NCI-H146 (cell line): ENCODE measurements at regions not wholly inside any gene's neighbourhood (a gene's known extent, or its start where the extent isn't known, plus 50 kb on each side); places are given as distances from the start of the nearest gene placed in this dataset.

Source experiments
- DNase-seq: peaks from one replicate; lab custom pipeline; 2025; lab: John Stamatoyannopoulos, UW

DNA sequence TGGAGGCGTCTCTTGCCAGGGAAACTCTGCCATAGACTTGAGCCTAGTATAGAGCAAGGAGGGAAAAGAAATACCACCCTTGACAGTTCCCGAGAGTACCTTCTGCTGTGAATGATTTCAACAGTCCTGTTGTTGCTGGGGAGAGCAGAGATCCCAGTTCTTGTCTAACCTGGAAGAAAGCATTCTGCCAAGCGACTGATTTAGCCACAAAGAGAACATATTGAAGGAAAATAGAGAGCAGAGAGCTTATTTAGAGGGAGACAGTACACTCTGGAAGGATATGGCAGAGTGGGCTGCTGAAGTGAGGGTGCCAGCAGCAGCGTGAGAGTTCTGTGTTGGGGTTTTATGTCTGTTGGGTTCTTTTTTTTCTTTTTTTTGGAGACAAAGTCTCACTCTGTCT is 966.9 kb upstream of the TMEM132C start:
- DNase-seq: no peak

GRCh38 chr12:127300753-127301152 is 966.2 kb upstream of the TMEM132C start:
- DNase-seq: no peak

DNA sequence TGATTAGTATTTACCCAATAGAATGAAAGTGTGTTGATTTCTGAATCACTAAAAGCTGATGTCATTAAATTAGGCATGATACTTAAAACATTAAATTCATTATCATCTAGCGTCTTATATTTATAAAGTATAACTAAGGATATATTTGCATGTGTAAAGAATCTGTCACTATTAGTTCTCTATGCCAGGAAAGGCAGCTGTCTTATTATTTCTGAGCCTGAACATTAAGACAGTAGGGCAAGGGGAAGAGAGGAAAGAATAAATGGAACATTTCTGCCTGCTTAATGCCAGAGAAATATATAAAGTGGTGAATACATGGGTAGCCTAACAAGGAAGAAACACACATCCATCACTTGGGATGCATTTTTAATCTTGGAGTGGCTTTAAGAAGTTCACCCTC is 965.1 kb upstream of the TMEM132C start:
- DNase-seq: no peak

GRCh38 chr12:127304751-127305725 is 961.9 kb upstream of the TMEM132C start:
- no peak for DNase-seq

- DNase-seq: no peak
Measured at GRCh38 chr12:127306604-127307215, 960.3 kb upstream of the TMEM132C start.

- no peak for DNase-seq
Measured at GRCh38 chr12:127307528-127307927, 959.4 kb upstream of the TMEM132C start.

GRCh38 chr12:127308148-127308547 is 958.8 kb upstream of the TMEM132C start:
- no peak for DNase-seq

- DNase-seq: no peak
Measured at GRCh38 chr12:127310548-127310947, 956.4 kb upstream of the TMEM132C start.

DNA sequence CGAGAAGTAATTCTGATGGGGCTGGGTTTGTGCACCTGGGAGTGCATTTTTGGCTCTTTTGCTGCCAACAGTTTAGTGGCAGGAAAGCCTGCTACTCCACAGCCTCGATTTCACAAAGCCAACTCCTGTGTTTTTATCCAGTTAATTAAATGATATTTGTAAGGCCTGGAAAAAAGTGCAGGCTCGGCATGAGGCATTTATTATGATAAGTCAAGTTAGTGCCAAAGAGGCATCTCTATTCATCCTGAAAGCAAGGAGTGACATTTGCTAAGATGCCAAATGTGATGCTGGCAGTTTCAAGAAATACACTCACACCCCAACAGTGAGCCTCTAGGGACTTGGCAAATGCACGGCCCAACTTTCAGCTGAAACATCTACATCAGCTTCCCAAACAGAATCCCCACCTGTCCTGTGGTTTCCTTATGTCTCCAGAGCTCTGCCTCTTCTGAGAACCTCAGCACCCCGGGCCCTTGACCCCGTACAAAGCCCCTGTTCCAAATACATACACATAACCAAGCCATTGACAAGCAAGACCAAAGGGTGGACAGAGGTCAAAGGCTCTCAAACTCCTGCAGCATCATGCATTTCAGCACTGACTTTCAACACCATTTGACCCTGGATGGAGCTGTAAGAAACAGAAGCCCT is 955.1 kb upstream of the TMEM132C start:
- DNase-seq: no peak

GRCh38 chr12:127324681-127325080 is 942.3 kb upstream of the TMEM132C start:
- no peak for DNase-seq

DNA sequence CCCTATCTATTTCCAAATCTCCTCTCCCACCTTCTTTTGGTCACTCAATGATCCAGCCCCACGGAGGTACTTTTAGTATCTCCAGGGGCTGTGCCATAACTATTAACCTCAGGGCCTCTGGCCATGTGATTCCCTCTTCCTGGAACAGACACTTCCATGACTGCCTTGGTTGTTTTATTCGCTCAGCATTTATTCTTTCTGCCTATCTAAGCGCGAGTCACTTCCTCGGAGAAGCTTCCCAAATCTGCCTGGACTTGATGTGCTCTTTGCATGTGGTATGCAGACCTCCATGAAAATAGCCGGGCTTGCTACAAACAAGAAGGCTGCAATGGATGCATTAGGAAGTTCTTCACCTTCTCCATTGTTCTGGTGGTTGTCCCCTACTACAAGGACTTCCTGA is 939.0 kb upstream of the TMEM132C start:
- no peak for DNase-seq

- DNase-seq: no peak
Measured at GRCh38 chr12:127328867-127329266, 938.1 kb upstream of the TMEM132C start.

GRCh38 chr12:127334365-127334764 is 932.6 kb upstream of the TMEM132C start:
- no peak for DNase-seq

- no peak for DNase-seq
Measured at GRCh38 chr12:127334912-127335644, 931.9 kb upstream of the TMEM132C start.

GRCh38 chr12:127336416-127336815 is 930.6 kb upstream of the TMEM132C start:
- no peak for DNase-seq

DNA sequence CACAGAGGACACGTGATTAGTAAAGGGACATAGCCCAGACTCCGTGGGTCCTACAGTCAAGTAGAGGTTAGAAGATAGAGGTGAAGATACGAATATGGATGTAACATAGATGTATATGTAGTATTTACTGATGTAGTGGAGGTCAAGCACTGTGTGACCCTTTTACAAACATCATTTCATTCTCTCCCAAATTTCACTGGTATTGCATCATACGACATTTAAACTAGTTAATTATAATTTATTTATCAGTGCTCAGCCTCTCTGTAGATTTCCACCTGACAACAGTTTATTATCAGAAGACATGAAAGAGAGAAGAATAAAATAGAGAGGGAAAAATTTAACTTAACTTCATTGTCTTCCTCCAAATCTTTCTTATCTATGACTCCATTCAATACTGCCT is 927.9 kb upstream of the TMEM132C start:
- no peak for DNase-seq

GRCh38 chr12:127340381-127340780 is 926.6 kb upstream of the TMEM132C start:
- no peak for DNase-seq

- no peak for DNase-seq
Measured at GRCh38 chr12:127342861-127343260, 924.1 kb upstream of the TMEM132C start.

DNA sequence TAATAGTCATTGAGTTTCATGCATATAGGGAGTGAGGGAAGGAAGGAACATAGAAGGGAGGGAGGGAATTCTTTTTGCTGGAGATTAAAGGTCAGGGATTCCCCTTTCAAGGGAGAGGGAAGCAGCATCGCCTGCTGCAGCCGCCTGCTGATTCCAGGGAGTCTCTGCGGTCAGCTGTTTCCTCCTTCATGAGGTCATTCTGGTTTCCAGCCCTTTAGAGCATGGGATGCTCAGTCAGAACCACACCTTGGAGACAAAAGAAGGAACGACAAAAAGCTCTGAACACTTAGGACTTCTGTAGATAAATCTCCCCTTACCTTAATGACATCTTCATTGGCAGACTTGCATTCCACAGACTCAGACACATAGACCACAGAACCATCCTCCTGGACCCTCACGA is 923.0 kb upstream of the TMEM132C start:
- no peak for DNase-seq

DNA sequence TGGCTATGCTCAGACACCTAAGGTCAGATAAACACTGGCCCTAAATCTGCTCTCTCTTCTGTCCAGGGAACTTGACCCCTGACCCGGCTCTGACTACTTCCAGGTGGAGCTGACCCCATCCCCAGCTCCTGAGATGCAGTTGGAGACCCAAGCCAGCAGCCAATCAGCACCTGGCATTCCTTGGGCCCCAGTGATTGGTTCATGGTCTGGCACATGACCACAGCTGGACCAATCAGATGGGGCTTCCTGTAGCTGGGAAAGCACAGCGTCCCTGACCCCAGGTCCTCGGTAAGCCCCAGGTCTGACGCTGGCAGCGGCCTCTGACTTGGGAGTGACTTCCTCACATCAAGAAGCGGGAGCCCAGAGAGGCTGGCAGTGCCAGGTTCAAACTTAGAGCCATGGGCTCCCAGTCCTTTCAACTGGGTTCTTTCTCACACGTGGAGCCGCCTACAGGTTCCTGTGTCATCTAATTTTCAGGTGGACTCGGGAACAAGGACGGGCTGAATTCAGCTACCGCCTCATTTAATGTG is 915.4 kb upstream of the TMEM132C start:
- no peak for DNase-seq

DNA sequence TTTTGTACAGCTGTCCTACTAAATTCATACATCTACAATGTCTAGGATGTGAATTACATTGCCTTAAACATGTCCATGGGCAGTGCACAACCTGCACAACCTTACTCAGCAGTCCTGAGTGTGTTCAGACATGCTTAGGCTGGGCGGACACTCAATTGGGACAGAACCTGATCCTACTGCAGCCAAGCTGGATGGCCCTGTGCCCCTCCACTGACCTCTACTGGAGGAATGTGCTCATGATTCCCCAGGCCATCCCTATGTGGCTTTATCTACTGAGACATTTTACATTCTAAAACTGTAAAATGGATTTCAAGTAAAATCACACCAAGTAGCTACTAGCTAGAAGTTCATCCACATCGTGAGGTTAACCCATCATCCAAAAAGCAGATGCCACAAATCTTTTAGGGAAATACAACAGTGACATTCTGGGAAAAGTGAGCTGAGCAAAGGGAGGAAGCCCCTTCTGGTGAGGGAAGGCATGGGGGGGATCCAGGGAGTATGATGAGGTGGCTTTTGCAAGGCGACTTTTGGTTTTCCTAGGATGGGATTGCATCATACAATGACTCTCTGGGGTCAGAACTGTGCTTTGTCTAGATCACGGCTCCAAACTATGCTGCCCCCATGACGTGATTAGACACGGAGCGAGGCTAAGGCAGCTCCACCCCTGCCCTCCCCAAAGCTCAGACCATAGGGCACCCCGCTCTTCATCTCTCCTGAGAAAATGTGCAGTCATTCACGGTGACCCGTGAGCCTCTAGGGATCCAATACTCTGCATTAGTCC is 911.7 kb upstream of the TMEM132C start:
- DNase-seq: peak; percentile 4
